ENCODE measurements at regions not wholly inside any gene's neighbourhood (a gene's known extent, or its start where the extent isn't known, plus 50 kb on each side); places are given as distances from the start of the nearest gene placed in this dataset.

DNA sequence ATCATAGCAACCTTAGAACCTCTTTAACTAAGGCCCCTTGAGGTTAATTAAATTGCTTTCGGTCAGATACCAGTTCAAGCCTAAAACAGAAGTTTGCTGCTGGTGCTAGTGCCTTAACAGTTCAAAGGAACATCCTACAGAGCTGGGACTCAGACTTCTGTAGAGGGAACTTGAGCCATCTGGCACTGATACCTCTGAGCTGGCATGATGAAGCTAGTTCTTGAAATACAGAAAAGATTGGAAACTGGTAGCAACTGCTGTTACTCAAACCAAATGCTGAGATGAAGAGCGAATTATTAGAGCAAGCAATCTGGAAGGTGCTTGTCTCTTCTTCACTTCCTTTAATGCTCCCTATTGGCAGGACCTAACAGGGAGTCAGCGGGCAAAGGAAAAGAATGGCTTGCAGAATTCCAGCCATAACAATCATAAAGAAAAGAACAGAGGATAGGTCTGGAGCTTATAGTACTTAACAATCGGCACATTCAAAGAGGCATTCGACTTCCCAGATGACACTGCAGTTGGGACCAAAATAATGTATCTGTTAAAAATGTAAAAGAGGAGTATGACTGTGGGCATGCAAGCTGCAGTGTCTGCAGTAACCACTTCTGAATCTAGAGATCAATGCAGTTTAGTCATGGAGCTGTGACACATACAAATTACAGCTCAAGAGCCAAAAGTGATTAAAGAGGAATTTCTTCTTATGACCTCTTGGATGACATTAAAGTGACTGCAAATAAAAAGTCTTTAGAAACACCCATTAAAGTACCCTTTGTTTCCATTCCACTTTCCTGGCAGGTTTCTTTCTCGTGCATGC lies 298.9 kb downstream of the PDGFC start:
- DNase-seq (no peak), ATAC-seq (no peak)
- POLR2A ChIA-PET: no interaction called here
- no peak overlapping the region for H3K27ac Mint-ChIP-seq
- H3K9me3 Mint-ChIP-seq: peaks cover 0 to 3% (median 0%) of the 10 kb centered on the region in 9 donors
- H3K4me1 Mint-ChIP-seq: no peaks in the 10 kb centered on the region
- H3K27me3 Mint-ChIP-seq: no peaks in the 10 kb centered on the region
- no peak overlapping the region for H3K4me3 Mint-ChIP-seq
- H3K36me3 Mint-ChIP-seq: no peaks in the 10 kb centered on the region

DNA sequence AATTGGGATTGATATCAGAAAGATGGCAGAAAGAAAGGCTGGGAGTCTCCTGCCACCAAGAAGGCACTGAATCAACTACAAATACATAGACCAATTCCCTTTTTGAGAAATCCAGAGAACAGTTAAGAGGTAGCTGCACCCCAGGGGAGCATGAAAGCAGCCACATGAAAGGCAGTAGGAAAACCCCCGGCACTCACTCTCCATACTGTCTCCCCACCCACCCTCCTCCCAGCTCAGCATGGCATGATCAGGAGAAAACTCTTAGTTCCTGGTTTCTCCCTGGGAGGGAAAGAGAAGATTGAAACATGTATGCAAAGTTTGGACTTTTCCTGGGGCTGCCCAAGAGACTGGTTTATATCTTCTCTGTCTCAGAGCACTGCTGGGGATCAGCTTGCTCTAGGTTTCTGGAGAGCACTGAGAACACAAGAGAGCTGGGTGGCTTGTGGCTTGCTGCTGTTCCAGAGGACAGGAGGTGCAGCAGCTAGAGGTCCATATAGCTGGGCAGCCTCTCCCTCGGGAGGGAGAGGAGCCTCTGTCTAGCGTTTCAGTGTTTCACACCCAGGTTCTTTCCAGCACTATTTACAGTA lies 305.7 kb downstream of the PDGFC start:
- Mint-ChIP-seq H3K4me1 (no peaks in the 10 kb centered on the region), H3K9me3 (peaks cover 0 to 4% (median 0%) of the 10 kb centered on the region in 9 donors), H3K27me3 (no peaks in the 10 kb centered on the region), H3K4me3 (no peak overlapping the region), H3K36me3 (no peaks in the 10 kb centered on the region), H3K27ac (no peak overlapping the region)
- DNase-seq (no peak), ATAC-seq (no peak)
- POLR2A ChIA-PET: no interaction called here

DNA sequence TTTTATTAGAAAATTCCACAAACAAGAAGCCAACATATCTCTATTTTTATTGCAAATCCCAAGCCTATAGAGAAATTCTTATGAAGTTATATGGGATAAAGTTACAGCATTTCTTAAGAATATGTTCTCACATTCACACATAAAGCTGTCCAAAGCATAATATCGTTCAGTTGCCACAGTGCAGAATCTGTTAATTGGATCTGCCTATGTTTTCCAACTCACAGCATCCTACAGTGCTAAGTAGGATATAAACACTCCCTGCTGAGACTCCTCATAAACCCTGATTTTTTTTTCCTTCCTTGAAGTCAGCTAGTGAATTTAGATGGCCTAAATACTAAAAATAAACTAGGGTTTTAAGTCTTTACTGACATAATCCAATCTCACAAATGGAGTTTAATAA lies 307.9 kb downstream of the PDGFC start:
- Mint-ChIP-seq H3K27ac (no peak overlapping the region), H3K4me3 (no peak overlapping the region), H3K9me3 (peaks cover 0 to 7% (median 0%) of the 10 kb centered on the region in 9 donors), H3K27me3 (no peaks in the 10 kb centered on the region), H3K4me1 (no peaks in the 10 kb centered on the region), H3K36me3 (no peaks in the 10 kb centered on the region)
- POLR2A ChIA-PET: no interaction called here
- DNase-seq (no peak), ATAC-seq (no peak)

- Mint-ChIP-seq H3K27ac (no peak overlapping the region), H3K36me3 (no peaks in the 10 kb centered on the region), H3K9me3 (peaks cover 0 to 7% (median 0%) of the 10 kb centered on the region in 9 donors), H3K4me3 (no peak overlapping the region), H3K4me1 (no peaks in the 10 kb centered on the region), H3K27me3 (no peaks in the 10 kb centered on the region)
- DNase-seq (no peak), ATAC-seq (no peak)
- POLR2A ChIA-PET: no interaction called here
Observed at GRCh38 chr4:156662921-156663320, 308.7 kb downstream of the PDGFC start.

- peaks cover 0 to 12% (median 0%) of the 10 kb centered on the region in 9 donors for H3K9me3 Mint-ChIP-seq
- H3K4me3 Mint-ChIP-seq: no peak overlapping the region
- H3K4me1 Mint-ChIP-seq: no peaks in the 10 kb centered on the region
- H3K27ac Mint-ChIP-seq: no peak overlapping the region
- no peaks in the 10 kb centered on the region for H3K27me3 Mint-ChIP-seq
- DNase-seq (no peak), ATAC-seq (no peak)
- POLR2A ChIA-PET: no interaction called here
- H3K36me3 Mint-ChIP-seq: no peaks in the 10 kb centered on the region
Observed at GRCh38 chr4:156661555-156661954, 310.0 kb downstream of the PDGFC start.

GRCh38 chr4:156660465-156660864 lies 311.1 kb downstream of the PDGFC start:
- Mint-ChIP-seq H3K27ac (no peak overlapping the region), H3K36me3 (no peaks in the 10 kb centered on the region), H3K4me1 (no peaks in the 10 kb centered on the region), H3K9me3 (peaks cover 0 to 8% (median 0%) of the 10 kb centered on the region in 9 donors), H3K4me3 (no peak overlapping the region), H3K27me3 (no peaks in the 10 kb centered on the region)
- ATAC-seq: no peak
- DNase-seq: no peak
- POLR2A ChIA-PET: no interaction called here

- Mint-ChIP-seq H3K36me3 (no peaks in the 10 kb centered on the region), H3K27me3 (no peaks in the 10 kb centered on the region), H3K4me1 (no peaks in the 10 kb centered on the region), H3K4me3 (no peak overlapping the region), H3K9me3 (peaks cover 0 to 8% (median 0%) of the 10 kb centered on the region in 9 donors), H3K27ac (no peak overlapping the region)
- no peak for ATAC-seq
- DNase-seq: no peak
- POLR2A ChIA-PET: no interaction called here
Observed at GRCh38 chr4:156659983-156660382, 311.6 kb downstream of the PDGFC start.

DNA sequence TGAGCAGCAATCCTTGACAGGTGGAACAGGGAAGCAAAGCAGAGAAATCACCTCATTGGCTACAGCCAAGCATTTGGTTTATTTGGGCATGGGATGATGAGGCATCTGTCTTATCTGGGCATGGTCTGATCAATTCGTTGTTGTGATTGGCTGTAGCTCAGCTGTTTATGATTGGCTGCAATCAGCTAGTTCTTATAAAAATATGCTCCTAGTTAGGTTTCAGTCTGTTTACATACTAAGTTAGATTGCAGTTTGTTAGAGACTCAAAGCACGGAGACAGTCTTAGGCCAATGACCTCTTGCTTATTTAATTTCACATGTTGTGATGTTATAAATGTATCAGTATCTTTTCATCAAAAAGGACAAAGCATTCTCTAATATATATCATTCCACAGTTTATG lies 312.0 kb downstream of the PDGFC start:
- H3K4me3 Mint-ChIP-seq: no peak overlapping the region
- H3K36me3 Mint-ChIP-seq: no peaks in the 10 kb centered on the region
- ATAC-seq: no peak
- H3K4me1 Mint-ChIP-seq: no peaks in the 10 kb centered on the region
- no peak for DNase-seq
- POLR2A ChIA-PET: no interaction called here
- peaks cover 0 to 10% (median 0%) of the 10 kb centered on the region in 9 donors for H3K9me3 Mint-ChIP-seq
- H3K27me3 Mint-ChIP-seq: no peaks in the 10 kb centered on the region
- H3K27ac Mint-ChIP-seq: no peak overlapping the region

DNA sequence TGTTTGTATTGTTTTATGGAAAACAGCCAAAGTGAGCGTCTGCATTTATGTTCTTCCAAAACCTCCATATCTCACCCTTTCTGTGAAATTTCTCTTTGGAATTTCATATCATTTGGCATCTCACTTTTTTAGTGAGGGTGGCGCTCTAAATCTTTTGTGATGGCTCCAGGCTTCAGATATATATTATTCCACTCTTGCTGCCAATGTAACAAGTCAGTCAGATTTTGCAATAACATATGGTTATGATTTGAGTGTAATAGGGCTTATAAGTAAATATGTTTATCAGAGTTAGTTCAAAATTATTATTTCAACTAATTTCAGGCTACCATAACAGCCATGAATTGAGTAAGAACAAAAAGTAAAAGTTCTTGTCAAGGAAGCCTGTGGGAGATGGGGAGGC lies 314.7 kb downstream of the PDGFC start:
- Mint-ChIP-seq H3K36me3 (no peaks in the 10 kb centered on the region), H3K4me1 (no peaks in the 10 kb centered on the region), H3K4me3 (no peak overlapping the region), H3K27me3 (no peaks in the 10 kb centered on the region), H3K9me3 (peaks cover 0 to 18% (median 2%) of the 10 kb centered on the region in 9 donors), H3K27ac (no peak overlapping the region)
- POLR2A ChIA-PET: no interaction called here
- DNase-seq (no peak), ATAC-seq (no peak)

- DNase-seq (no peak), ATAC-seq (no peak)
- Mint-ChIP-seq H3K4me3 (no peak overlapping the region), H3K27me3 (no peaks in the 10 kb centered on the region), H3K36me3 (no peaks in the 10 kb centered on the region), H3K27ac (no peak overlapping the region), H3K4me1 (no peaks in the 10 kb centered on the region), H3K9me3 (peaks cover 0 to 29% (median 12%) of the 10 kb centered on the region in 9 donors)
- POLR2A ChIA-PET: no interaction called here
Observed at GRCh38 chr4:156654410-156654809, 317.2 kb downstream of the PDGFC start.

GRCh38 chr4:156643826-156644225 lies 327.8 kb downstream of the PDGFC start:
- H3K36me3 Mint-ChIP-seq: no peaks in the 10 kb centered on the region
- no peaks in the 10 kb centered on the region for H3K4me1 Mint-ChIP-seq
- no peak for DNase-seq
- POLR2A ChIA-PET: no interaction called here
- peaks cover 2 to 9% (median 6%) of the 10 kb centered on the region in 9 donors for H3K9me3 Mint-ChIP-seq
- H3K27me3 Mint-ChIP-seq: no peaks in the 10 kb centered on the region
- ATAC-seq: no peak
- no peak overlapping the region for H3K4me3 Mint-ChIP-seq
- H3K27ac Mint-ChIP-seq: no peak overlapping the region

- H3K4me1 Mint-ChIP-seq: no peaks in the 10 kb centered on the region
- no peak for ATAC-seq
Observed at GRCh38 chr4:156642161-156642560, 329.4 kb downstream of the PDGFC start.

GRCh38 chr4:156638925-156639605 lies 332.5 kb downstream of the PDGFC start:
- Mint-ChIP-seq H3K27me3 (no peaks in the 10 kb centered on the region), H3K4me3 (no peak overlapping the region), H3K9me3 (peaks cover 0 to 11% (median 2%) of the 10 kb centered on the region in 9 donors)

More at GRCh38 chr4:156642161-156642560, 329.4 kb downstream of the PDGFC start:
- Mint-ChIP-seq H3K36me3 (no peaks in the 10 kb centered on the region), H3K27ac (no peak overlapping the region), H3K4me3 (no peak overlapping the region), H3K27me3 (no peaks in the 10 kb centered on the region), H3K9me3 (peaks cover 0 to 11% (median 2%) of the 10 kb centered on the region in 9 donors)
- DNase-seq: no peak
- POLR2A ChIA-PET: no interaction called here

More at GRCh38 chr4:156638925-156639605, 332.5 kb downstream of the PDGFC start:
- H3K4me1 Mint-ChIP-seq: no peaks in the 10 kb centered on the region
- DNase-seq (no peak), ATAC-seq (no peak)
- H3K27ac Mint-ChIP-seq: no peak overlapping the region
- no peaks in the 10 kb centered on the region for H3K36me3 Mint-ChIP-seq
- POLR2A ChIA-PET: no interaction called here
